Erythroblast (primary cell): ENCODE measurements at regions not wholly inside any gene's neighbourhood (a gene's known extent, or its start where the extent isn't known, plus 50 kb on each side); places are given as distances from the start of the nearest gene placed in this dataset.

ENCODE experiments used
- GATA1 ChIP-seq: IDR thresholded peaks from 2 replicates; pipeline ENCODE4 v1.6.1; 2011; ENCODE audit warnings: low read depth, mild to moderate bottlenecking, control low read depth, low read length, moderate library complexity
- POLR2A ChIP-seq: IDR thresholded peaks from 2 replicates; pipeline ENCODE4 v1.6.1; 2011; ENCODE audit warnings: mild to moderate bottlenecking, low read length

- TF ChIP-seq POLR2A, result no peak
- TF ChIP-seq GATA1, result no peak
Observed at GRCh38 chr11:120029321-120029720, 108.6 kb downstream of the TRIM29 start.
